ENCODE measurements at regions not wholly inside any gene's neighbourhood (a gene's known extent, or its start where the extent isn't known, plus 50 kb on each side); places are given as distances from the start of the nearest gene placed in this dataset.

- TF ChIP-seq CUX1 (IDR thresholded peaks at IDR 0.05; ENCODE audit: insufficient replicate concordance, low read depth, low read length), result no peak
- TF ChIP-seq ZNF217 (IDR thresholded peaks at IDR 0.05), result no peak
- TF ChIP-seq YBX1 (IDR thresholded peaks at IDR 0.05), result no peak
These were observed 426.6 kb upstream of the ESRRG start (continued) for GRCh38 chr1:217149791-217150190.

GRCh38 chr1:217141711-217142110, 418.5 kb upstream of the ESRRG start:
- no peaks in the 10 kb centered on the region for H3K79me2 ChIP-seq (ENCODE audit: control insufficient read depth, insufficient read depth, low read length)
- H3K36me3 ChIP-seq (ENCODE audit: control insufficient read depth in 2 of 2, insufficient read depth in 2 of 2, low read length in 1 of 2), result no peaks in the 10 kb centered on the region
- SMC1A ChIA-PET (ENCODE audit: uncharacterized antibody, unreplicated experiment), result interaction anchor here (0.8 kb wide), 1 partner anchor 14 kb away, joined by 3 read pairs; no protein-coding TSS in a partner anchor
- no peaks in the 10 kb centered on the region for H3K4me1 ChIP-seq (ENCODE audit: control insufficient read depth, insufficient read depth, low read length)
- CTCF ChIA-PET, result no interaction called here
- H4K20me1 ChIP-seq (ENCODE audit: control insufficient read depth, insufficient read depth), result no peaks in the 10 kb centered on the region
- ATAC-seq (no peak), DNase-seq (ENCODE audit: low read depth, low spot score) (no peak), FAIRE-seq (no peak)
- intact Hi-C loops (cut with micrococcal nuclease; ENCODE audit: unreplicated experiment), result no loop called here
- no peak overlapping the region for H3K4me2 ChIP-seq (ENCODE audit: control insufficient read depth, insufficient read depth)
- no peak overlapping the region for H3K9ac ChIP-seq (ENCODE audit: control insufficient read depth, insufficient read depth, low read length)
- no peak overlapping the region for H3K27ac ChIP-seq (ENCODE audit: control insufficient read depth, insufficient read depth)
- no peak overlapping the region for H2AFZ ChIP-seq (ENCODE audit: control insufficient read depth, low read depth, low read length)
- in situ Hi-C loops (cut with MboI), result no loop called here
- H3K27me3 ChIP-seq (replicated peaks in 1 of 2; ENCODE audit: control insufficient read depth in 2 of 2, insufficient read depth in 2 of 2, low read length in 1 of 2), result peaks cover 8 to 22% of the 10 kb centered on the region in 2 experiments
- no TSS peak for BruUV-seq (replicated peaks)
- RAD21 ChIA-PET (ENCODE audit: unreplicated experiment), result no interaction called here
- POLR2A ChIA-PET, result no interaction called here
- no peak overlapping the region for H3K4me3 ChIP-seq
- no peaks in the 10 kb centered on the region; the same call in 2 of the 3 replicates for H3K9me3 ChIP-seq (replicated peaks; ENCODE audit: control insufficient read depth, insufficient read depth, low read length)
- 43% methylated on average over 2 of the region's 2 CpGs for WGBS (ENCODE audit: insufficient coverage, insufficient replicate concordance, low lambda C conversion rate, missing lambda C conversion rate)
- TF ChIP-seq IKZF1 (conservative IDR thresholded peaks at IDR 0.05), result no peak
- no peak for TF ChIP-seq SMC3 (IDR thresholded peaks at IDR 0.05; ENCODE audit: borderline replicate concordance, low read length)
- TF ChIP-seq EZH2 (IDR thresholded peaks at IDR 0.05; ENCODE audit: borderline replicate concordance, control insufficient read depth, low read depth, low read length), result no peak
- no peak for TF ChIP-seq STAT3 (IDR thresholded peaks at IDR 0.05; ENCODE audit: low read depth, low read length)
- no peak for TF ChIP-seq POLR2A (IDR thresholded peaks at IDR 0.05; ENCODE audit: low read depth, low read length)
- no peak for TF ChIP-seq RBBP5 (conservative IDR thresholded peaks at IDR 0.05)
- no peak for TF ChIP-seq MLLT1 (IDR thresholded peaks at IDR 0.05)
- TF ChIP-seq JUNB (IDR thresholded peaks at IDR 0.05), result no peak
- TF ChIP-seq IRF5 (IDR thresholded peaks at IDR 0.05; ENCODE audit: borderline replicate concordance), result no peak
- TF ChIP-seq BCL3 (IDR thresholded peaks at IDR 0.05; ENCODE audit: borderline replicate concordance, insufficient read depth, low read depth, low read length, poor library complexity, severe bottlenecking), result no peak

Measured in GM12878 (cell line).